Neural cell (in vitro differentiated cells): ENCODE measurements at regions not wholly inside any gene's neighbourhood (a gene's known extent, or its start where the extent isn't known, plus 50 kb on each side); places are given as distances from the start of the nearest gene placed in this dataset.
"Not testable (repeated sequence)": the region's sequence is repeated elsewhere in the genome, so short reads cannot be mapped to it uniquely, and the experiment has no call there.

Experiments used
- CTCF ChIP-seq: fragments of 450-650 bp; IDR thresholded peaks from 2 replicates; pipeline ENCODE4 v1.5.1; 2014; ENCODE audit warnings: antibody characterized with exemption, mild to moderate bottlenecking, moderate library complexity; ENCODE audit not compliant: poor library complexity, severe bottlenecking
- EZH2 ChIP-seq: fragments of 200-600, 300-800 bp; shearing (Covaris generic), sonication (generic); IDR thresholded peaks from 2 replicates; pipeline ENCODE4 v1.6.1; 2014; ENCODE audit warnings: antibody characterized with exemption, low read length, borderline replicate concordance, mild to moderate bottlenecking; ENCODE audit not compliant: insufficient read depth, poor library complexity, severe bottlenecking

GRCh38 chr16:47864262-47864661 lies 291.5 kb downstream of the ABCC12 start:
- not testable (repeated sequence) for TF ChIP-seq EZH2, CTCF
